Spinal cord (tissue), 9 donors: ENCODE measurements at regions not wholly inside any gene's neighbourhood (a gene's known extent, or its start where the extent isn't known, plus 50 kb on each side); places are given as distances from the start of the nearest gene placed in this dataset.
A peak's percentile ranks its signal among the peaks of the same experiment; 100 is the strongest.

Experiments used
- DNase-seq, 6 donors: peaks; one replicate each; pipeline versions ENCODE4 v3.0.0 to v3.0.0-alpha.2; 2013 to 2015; ENCODE audit warnings: low spot score in 6 of 6, low read depth in 4 of 6
- H3K27ac ChIP-seq: one replicate; pipeline ENCODE4 v1.5.1; 2013; ENCODE audit warnings: low read depth, low read length, control low read depth
- H3K27me3 ChIP-seq: one replicate; pipeline ENCODE4 v1.6.1; 2013; ENCODE audit warnings: low read length; ENCODE audit not compliant: control insufficient read depth, insufficient read depth
- H3K36me3 ChIP-seq: one replicate; pipeline ENCODE4 v1.6.1; 2013; ENCODE audit warnings: low read length; ENCODE audit not compliant: control insufficient read depth, insufficient read depth
- H3K4me1 ChIP-seq: one replicate; pipeline ENCODE4 v1.6.1; 2013; ENCODE audit warnings: low read length; ENCODE audit not compliant: control insufficient read depth, insufficient read depth
- H3K4me3 ChIP-seq: one replicate; pipeline ENCODE4 v1.5.1; 2013; ENCODE audit warnings: low read depth, low read length, control low read depth
- H3K9me3 ChIP-seq: one replicate; pipeline ENCODE4 v1.6.1; 2013; ENCODE audit warnings: low read length; ENCODE audit not compliant: control insufficient read depth, insufficient read depth
- WGBS: methylation state at CpG from one replicate; pipeline ENCODE4 v1.1.5; 2013; ENCODE audit warnings: missing lambda C conversion rate; ENCODE audit not compliant: insufficient coverage; 5-methylcytosine and 5-hydroxymethylcytosine counted together
- donor health status: healthy.

DNA sequence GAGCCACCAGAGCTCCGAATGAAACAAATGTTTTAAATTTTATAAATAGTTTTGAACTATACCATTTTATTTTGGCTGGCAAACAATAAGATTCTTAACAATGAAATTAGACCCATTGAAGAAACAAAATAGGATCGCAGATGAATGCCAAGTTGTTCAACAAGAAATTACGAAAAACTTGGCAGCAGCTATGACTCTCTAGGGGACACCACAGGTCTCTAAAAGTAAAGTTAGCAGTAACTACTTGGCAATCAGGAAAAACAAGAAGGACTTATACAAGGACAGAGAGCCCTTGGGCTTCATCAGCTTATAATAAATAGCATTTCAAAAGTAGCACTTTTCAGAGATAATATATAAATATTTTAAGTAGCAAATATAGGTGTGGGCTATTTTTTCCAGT is 603.8 kb upstream of the PSMD7 start:
- H3K4me3 ChIP-seq: no peak overlapping the region
- no peaks in the 10 kb centered on the region for H3K9me3 ChIP-seq
- no peak for DNase-seq
- no peak overlapping the region for H3K27ac ChIP-seq
- no peaks in the 10 kb centered on the region for H3K4me1 ChIP-seq
- peaks cover 11% of the 10 kb centered on the region for H3K27me3 ChIP-seq
- 39% methylated on average over 2 of the region's 3 CpGs for WGBS
- H3K36me3 ChIP-seq: no peaks in the 10 kb centered on the region

DNA sequence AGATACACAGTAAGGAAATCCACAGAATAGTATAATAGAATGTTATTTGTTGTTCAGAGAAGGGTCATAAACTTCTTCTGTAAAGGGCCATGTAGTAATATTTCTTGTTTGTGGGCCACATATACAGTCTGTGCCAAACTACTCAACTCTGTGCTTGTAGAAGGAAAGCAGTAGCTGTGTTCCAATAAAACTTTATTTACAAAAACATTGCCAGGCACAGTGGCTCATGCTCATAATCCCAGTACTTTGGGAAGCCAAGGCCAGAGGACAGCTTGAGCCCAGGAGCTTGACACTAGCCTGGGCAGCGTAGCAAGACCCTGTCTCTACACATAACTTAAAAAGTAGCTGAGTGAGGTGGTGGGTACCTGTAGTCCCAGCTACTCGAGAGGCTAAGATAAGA is 612.8 kb upstream of the PSMD7 start:
- Histone ChIP-seq H3K36me3 (no peaks in the 10 kb centered on the region), H3K4me1 (no peaks in the 10 kb centered on the region), H3K4me3 (no peak overlapping the region), H3K27me3 (peaks cover 2% of the 10 kb centered on the region), H3K9me3 (no peaks in the 10 kb centered on the region), H3K27ac (no peak overlapping the region)
- no peak for DNase-seq
- no CpG with 5 or more reads among the region's 2 CpGs for WGBS

DNA sequence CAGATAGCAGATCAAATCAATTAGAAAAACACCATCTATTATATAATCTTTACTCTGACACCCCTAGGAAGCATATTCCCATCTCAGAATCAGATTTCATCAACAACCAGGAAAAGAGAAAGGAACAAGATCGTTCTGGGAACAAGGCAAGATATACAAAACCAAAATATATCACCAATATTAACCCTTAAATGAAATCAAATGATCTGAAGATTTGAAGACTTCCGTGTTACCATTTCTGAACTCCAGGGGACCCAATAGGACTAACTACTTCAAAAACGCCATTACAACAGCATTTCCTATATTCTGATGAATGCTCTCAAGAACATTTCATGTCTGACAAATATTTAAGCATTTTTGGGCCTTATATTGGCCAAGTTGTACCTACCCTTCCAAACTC is 624.2 kb upstream of the ZFHX3 start:
- Histone ChIP-seq H3K36me3 (no peaks in the 10 kb centered on the region), H3K4me3 (no peak overlapping the region), H3K27me3 (no peaks in the 10 kb centered on the region), H3K9me3 (no peaks in the 10 kb centered on the region), H3K27ac (no peak overlapping the region), H3K4me1 (no peaks in the 10 kb centered on the region)
- WGBS: 81% methylated on average over 2 of the region's 3 CpGs
- DNase-seq: no peak

DNA sequence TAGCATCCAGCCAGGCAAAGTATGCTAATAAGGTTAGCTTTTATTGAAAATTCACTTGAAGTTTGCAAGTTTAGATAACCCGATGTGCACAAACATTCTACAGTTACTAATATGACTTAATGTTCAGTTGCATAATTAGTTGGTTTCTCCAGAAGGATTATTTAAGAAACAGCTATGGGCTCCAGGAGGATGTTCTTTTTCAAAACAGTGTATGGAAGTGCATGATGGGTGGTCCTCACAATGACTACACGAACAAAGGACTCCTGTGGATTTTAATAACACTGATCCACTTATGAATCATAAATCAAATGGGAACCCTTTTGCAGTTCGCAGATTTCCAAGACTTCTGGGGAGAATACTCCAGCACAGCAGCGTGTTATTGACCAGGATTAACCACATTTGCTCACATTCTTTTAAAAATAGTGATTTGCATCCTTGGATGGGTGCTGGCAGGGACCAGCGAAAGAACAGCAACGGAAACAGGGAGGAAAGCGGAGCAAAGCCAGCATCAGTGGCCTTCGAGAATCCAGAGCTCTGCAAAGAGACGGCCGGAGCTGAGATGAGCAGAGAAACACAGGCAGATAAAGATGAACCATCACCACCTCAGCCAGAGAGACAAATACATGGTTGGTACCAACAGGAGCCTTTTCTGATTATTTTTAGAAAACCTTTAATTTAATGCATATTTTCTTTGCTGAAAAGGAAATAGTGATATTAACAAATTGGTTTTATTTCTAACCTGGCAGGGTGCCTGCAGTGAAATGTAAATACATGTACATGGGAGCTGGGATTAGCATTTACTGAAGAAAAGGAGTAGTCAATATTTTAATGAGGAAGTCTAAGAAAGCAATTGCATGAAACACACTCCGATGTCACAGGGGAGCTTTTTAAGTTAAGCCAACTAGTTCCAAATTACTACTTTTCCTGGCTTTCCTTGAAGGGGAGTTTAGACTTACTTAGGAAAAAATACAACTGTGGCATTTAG is 623.2 kb upstream of the ZFHX3 start:
- DNase-seq: peak in 3 of 6 donors; percentile 9 to 81 (median 30)
- H3K27ac ChIP-seq: no peak overlapping the region
- WGBS: 3% methylated on average over 4 of the region's 11 CpGs
- no peaks in the 10 kb centered on the region for H3K27me3 ChIP-seq
- H3K4me1 ChIP-seq: no peaks in the 10 kb centered on the region
- H3K36me3 ChIP-seq: no peaks in the 10 kb centered on the region
- no peak overlapping the region for H3K4me3 ChIP-seq
- H3K9me3 ChIP-seq: no peaks in the 10 kb centered on the region

DNA sequence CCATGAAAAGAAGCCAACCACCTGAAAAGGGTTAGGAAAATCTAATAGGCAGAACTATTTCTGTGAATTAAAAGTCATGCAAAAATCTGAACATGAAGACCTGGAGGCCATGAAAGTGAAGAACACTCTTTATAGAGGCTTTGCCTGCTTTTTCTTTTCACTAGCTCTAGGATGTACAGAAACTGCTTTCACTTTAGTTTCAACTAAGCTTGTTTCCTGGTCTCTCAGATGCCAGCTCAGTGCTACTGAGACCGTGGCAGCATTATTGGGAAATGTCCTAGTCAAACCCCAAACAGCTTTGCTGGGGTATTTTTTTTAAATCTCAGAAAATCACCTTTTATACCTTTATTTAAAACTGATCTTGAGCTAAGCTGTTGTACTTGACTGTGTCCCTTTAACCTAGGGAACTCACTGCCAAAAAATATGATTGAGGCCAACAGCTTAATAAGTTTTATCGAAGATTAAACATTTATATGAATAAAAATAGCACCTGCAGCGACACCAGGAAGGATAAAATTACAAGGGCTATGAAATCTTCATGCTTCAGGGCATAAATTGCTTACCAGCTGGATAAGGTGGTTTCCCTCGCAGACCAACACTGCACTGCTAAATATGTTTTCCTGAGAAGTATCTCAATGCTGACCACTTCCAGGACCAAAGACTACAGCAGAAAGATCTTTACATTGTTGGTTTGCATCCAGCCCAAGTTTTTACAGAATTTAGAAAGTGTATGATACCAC is 621.8 kb upstream of the ZFHX3 start:
- H3K4me1 ChIP-seq: no peaks in the 10 kb centered on the region
- H3K9me3 ChIP-seq: no peaks in the 10 kb centered on the region
- H3K27me3 ChIP-seq: no peaks in the 10 kb centered on the region
- no peak overlapping the region for H3K27ac ChIP-seq
- DNase-seq: peak in 1 of 6 donors; percentile 43
- 80% methylated on average over 1 of the region's 4 CpGs for WGBS
- no peak overlapping the region for H3K4me3 ChIP-seq
- H3K36me3 ChIP-seq: no peaks in the 10 kb centered on the region

DNA sequence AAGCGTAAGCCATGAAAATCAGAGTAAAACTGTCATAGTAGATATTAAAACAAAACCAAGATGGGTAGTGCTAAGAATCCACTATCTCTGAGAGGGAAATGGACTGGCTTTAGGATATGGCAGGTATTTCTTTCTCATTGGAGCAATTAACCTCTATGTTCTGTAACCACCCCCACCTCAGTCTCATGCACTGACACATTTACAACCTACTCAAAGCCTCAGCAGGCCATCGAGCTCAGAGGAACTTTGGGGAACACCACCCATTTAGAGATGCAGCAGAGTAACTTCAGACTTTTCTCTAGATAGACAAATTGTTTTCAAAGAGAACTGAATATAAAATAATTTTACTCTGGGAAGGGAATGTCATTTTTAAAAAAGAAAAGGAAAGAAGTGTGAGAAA is 615.8 kb upstream of the ZFHX3 start:
- Histone ChIP-seq H3K36me3 (no peaks in the 10 kb centered on the region), H3K9me3 (no peaks in the 10 kb centered on the region), H3K27ac (no peak overlapping the region), H3K4me1 (no peaks in the 10 kb centered on the region), H3K4me3 (no peak overlapping the region), H3K27me3 (peaks cover 3% of the 10 kb centered on the region)
- DNase-seq: no peak
- no CpG with 5 or more reads among the region's 2 CpGs for WGBS

DNA sequence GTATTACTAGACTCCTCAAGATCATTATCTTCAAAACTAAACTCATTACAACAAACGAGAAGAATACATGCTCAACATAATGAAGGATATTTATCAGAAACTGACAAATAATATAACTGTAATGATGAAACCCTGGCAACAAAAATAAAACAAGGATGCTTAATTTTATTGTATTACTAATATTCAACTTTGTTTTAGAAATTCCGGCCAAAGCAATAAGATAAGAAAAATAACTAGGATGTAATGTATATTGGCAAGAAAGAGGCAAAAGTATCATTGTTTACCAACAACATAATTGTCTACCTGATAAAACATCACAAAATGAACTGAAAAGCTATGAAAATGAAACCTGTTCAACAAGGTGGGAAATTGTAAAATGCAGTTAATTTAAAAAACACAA is 588.3 kb upstream of the ZFHX3 start:
- no peak overlapping the region for H3K4me3 ChIP-seq
- H3K36me3 ChIP-seq: no peaks in the 10 kb centered on the region
- no peak overlapping the region for H3K27ac ChIP-seq
- WGBS: no CpG with 5 or more reads among the region's 2 CpGs
- DNase-seq: no peak
- no peaks in the 10 kb centered on the region for H3K27me3 ChIP-seq
- peaks cover 4% of the 10 kb centered on the region for H3K9me3 ChIP-seq
- no peaks in the 10 kb centered on the region for H3K4me1 ChIP-seq

DNA sequence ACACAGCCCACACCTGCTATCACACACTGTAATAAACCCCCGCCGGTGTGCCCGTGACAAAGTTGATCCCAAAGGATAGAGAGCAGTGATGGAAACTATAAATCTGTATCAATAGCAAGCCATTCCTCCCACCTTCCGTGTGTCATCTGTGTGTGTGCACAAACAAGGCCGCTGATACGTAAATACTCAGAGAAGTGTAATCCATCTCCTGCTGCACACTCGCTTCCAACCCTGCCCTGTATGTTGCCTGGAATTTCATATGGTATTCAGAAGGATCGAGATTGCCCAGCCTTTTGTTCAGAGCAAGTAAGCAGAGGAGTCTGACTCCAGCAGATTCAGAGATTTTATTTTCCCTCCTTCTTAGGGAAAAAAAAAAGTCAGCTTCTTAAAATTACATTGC is 581.1 kb upstream of the ZFHX3 start:
- H3K9me3 ChIP-seq: no peaks in the 10 kb centered on the region
- 90% methylated on average over 2 of the region's 8 CpGs for WGBS
- no peaks in the 10 kb centered on the region for H3K36me3 ChIP-seq
- no peak overlapping the region for H3K27ac ChIP-seq
- H3K4me1 ChIP-seq: no peaks in the 10 kb centered on the region
- peak in 1 of 6 donors; percentile 67 for DNase-seq
- no peaks in the 10 kb centered on the region for H3K27me3 ChIP-seq
- H3K4me3 ChIP-seq: no peak overlapping the region

DNA sequence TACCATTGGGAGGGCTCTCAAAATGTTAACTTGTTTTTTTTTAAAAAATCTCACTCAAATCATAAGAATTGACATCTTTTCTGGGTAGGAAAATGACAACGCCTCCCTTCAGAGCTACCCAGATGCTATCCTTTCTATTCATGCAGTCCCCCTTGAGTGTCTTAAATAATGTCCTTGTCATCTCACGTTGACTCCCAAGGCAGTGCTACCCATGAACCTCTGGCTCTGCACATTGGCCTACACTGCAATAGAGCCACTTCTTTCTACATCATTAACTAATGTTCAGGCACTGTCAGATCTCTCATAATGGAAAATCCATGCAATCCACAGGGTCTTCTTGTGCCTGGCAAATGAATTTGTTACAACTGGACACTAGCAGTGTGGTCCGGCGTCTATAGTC is 569.8 kb upstream of the ZFHX3 start:
- H3K36me3 ChIP-seq: no peaks in the 10 kb centered on the region
- H3K9me3 ChIP-seq: no peaks in the 10 kb centered on the region
- no peak overlapping the region for H3K27ac ChIP-seq
- DNase-seq: no peak
- H3K27me3 ChIP-seq: peaks cover 19% of the 10 kb centered on the region
- 80% methylated on average over 2 of the region's 4 CpGs for WGBS
- H3K4me1 ChIP-seq: no peaks in the 10 kb centered on the region
- H3K4me3 ChIP-seq: no peak overlapping the region
